ENCODE measurements at regions not wholly inside any gene's neighbourhood (a gene's known extent, or its start where the extent isn't known, plus 50 kb on each side); places are given as distances from the start of the nearest gene placed in this dataset.

GRCh38 chr9:86670536-86670935 is 276.8 kb downstream of the GAS1 start:
- Histone ChIP-seq H3K9me3 (ENCODE audit: severe bottlenecking) (no peaks in the 10 kb centered on the region), H3K36me3 (ENCODE audit: low read depth) (no peaks in the 10 kb centered on the region), H3K4me3 (ENCODE audit: severe bottlenecking) (no peak overlapping the region), H3K4me1 (ENCODE audit: insufficient read depth, poor library complexity, severe bottlenecking) (no peaks in the 10 kb centered on the region), H3K27ac (ENCODE audit: poor library complexity, severe bottlenecking) (no peak overlapping the region), H3K27me3 (ENCODE audit: insufficient read depth, poor library complexity, severe bottlenecking) (no peaks in the 10 kb centered on the region)
- no peak for TF ChIP-seq CTCF (IDR thresholded peaks at IDR 0.05; ENCODE audit: poor library complexity, severe bottlenecking)
- no peak for DNase-seq (ENCODE audit: low spot score)
- no peak for ATAC-seq (ENCODE audit: low read depth)

- Histone ChIP-seq H3K9me3 (ENCODE audit: severe bottlenecking) (no peaks in the 10 kb centered on the region), H3K27me3 (ENCODE audit: insufficient read depth, poor library complexity, severe bottlenecking) (no peaks in the 10 kb centered on the region), H3K36me3 (ENCODE audit: low read depth) (no peaks in the 10 kb centered on the region), H3K4me3 (ENCODE audit: severe bottlenecking) (no peak overlapping the region), H3K4me1 (ENCODE audit: insufficient read depth, poor library complexity, severe bottlenecking) (no peaks in the 10 kb centered on the region), H3K27ac (ENCODE audit: poor library complexity, severe bottlenecking) (no peak overlapping the region)
- ATAC-seq (ENCODE audit: low read depth) (no peak), DNase-seq (ENCODE audit: low spot score) (no peak)
- no peak for TF ChIP-seq CTCF (IDR thresholded peaks at IDR 0.05; ENCODE audit: poor library complexity, severe bottlenecking)
Observed at GRCh38 chr9:86670076-86670475, 277.2 kb downstream of the GAS1 start.

- Histone ChIP-seq H3K9me3 (ENCODE audit: severe bottlenecking) (no peaks in the 10 kb centered on the region), H3K27me3 (ENCODE audit: insufficient read depth, poor library complexity, severe bottlenecking) (no peaks in the 10 kb centered on the region), H3K4me3 (ENCODE audit: severe bottlenecking) (no peak overlapping the region), H3K36me3 (ENCODE audit: low read depth) (no peaks in the 10 kb centered on the region), H3K4me1 (ENCODE audit: insufficient read depth, poor library complexity, severe bottlenecking) (no peaks in the 10 kb centered on the region), H3K27ac (ENCODE audit: poor library complexity, severe bottlenecking) (no peak overlapping the region)
- DNase-seq (ENCODE audit: low spot score), result no peak
- no peak for ATAC-seq (ENCODE audit: low read depth)
- TF ChIP-seq CTCF (IDR thresholded peaks at IDR 0.05; ENCODE audit: poor library complexity, severe bottlenecking), result no peak
Observed at GRCh38 chr9:86669422-86669821, 277.9 kb downstream of the GAS1 start.

- TF ChIP-seq CTCF (IDR thresholded peaks at IDR 0.05; ENCODE audit: poor library complexity, severe bottlenecking), result no peak
- H3K9me3 ChIP-seq (ENCODE audit: severe bottlenecking), result no peaks in the 10 kb centered on the region
- H3K4me1 ChIP-seq (ENCODE audit: insufficient read depth, poor library complexity, severe bottlenecking), result no peaks in the 10 kb centered on the region
- no peaks in the 10 kb centered on the region for H3K36me3 ChIP-seq (ENCODE audit: low read depth)
- ATAC-seq (ENCODE audit: low read depth), result no peak
- no peak overlapping the region for H3K27ac ChIP-seq (ENCODE audit: poor library complexity, severe bottlenecking)
- no peak for DNase-seq (ENCODE audit: low spot score)
- no peak overlapping the region for H3K4me3 ChIP-seq (ENCODE audit: severe bottlenecking)
- no peaks in the 10 kb centered on the region for H3K27me3 ChIP-seq (ENCODE audit: insufficient read depth, poor library complexity, severe bottlenecking)
Observed at GRCh38 chr9:86668488-86668887, 278.8 kb downstream of the GAS1 start.

- Histone ChIP-seq H3K4me3 (ENCODE audit: severe bottlenecking) (no peak overlapping the region), H3K27me3 (ENCODE audit: insufficient read depth, poor library complexity, severe bottlenecking) (no peaks in the 10 kb centered on the region), H3K4me1 (ENCODE audit: insufficient read depth, poor library complexity, severe bottlenecking) (no peaks in the 10 kb centered on the region), H3K27ac (ENCODE audit: poor library complexity, severe bottlenecking) (no peak overlapping the region), H3K36me3 (ENCODE audit: low read depth) (no peaks in the 10 kb centered on the region), H3K9me3 (ENCODE audit: severe bottlenecking) (no peaks in the 10 kb centered on the region)
- ATAC-seq (ENCODE audit: low read depth), result no peak; the same call in 2 of the 3 replicates
- DNase-seq (ENCODE audit: low spot score), result no peak
- TF ChIP-seq CTCF (IDR thresholded peaks at IDR 0.05; ENCODE audit: poor library complexity, severe bottlenecking), result no peak
Observed at GRCh38 chr9:86667307-86667706, 280.0 kb downstream of the GAS1 start.
